GM12878 (cell line): ENCODE measurements at regions not wholly inside any gene's neighbourhood (a gene's known extent, or its start where the extent isn't known, plus 50 kb on each side); places are given as distances from the start of the nearest gene placed in this dataset.

Experiments used
- BCL11A ChIP-seq: IDR thresholded peaks from 2 replicates; pipeline ENCODE4 v1.6.1; 2011; ENCODE audit warnings: low read depth, low read length
- BHLHE40 ChIP-seq, 2 experiments: fragments of 450-650 bp in 1 of 2; IDR thresholded peaks; 2 replicates each; pipeline ENCODE4 v1.6.1; 2011 to 2017; ENCODE audit warnings: low read depth in 2 of 2, borderline replicate concordance in 1 of 2, improper control_type of control experiment in 1 of 2, low read length in 1 of 2, mild to moderate bottlenecking in 1 of 2
- CHD1 ChIP-seq: IDR thresholded peaks from 2 replicates; pipeline ENCODE4 v1.6.1; 2012; ENCODE audit warnings: low read depth, low read length, improper control_type of control experiment
- FOXM1 ChIP-seq: IDR thresholded peaks from 2 replicates; pipeline ENCODE4 v1.6.1; 2012; ENCODE audit warnings: low read depth, mild to moderate bottlenecking, inconsistent platforms, low read length, moderate library complexity
- GATAD2B ChIP-seq: fragments of 450-650 bp; conservative IDR thresholded peaks from 2 replicates; pipeline ENCODE4 v1.6.1; 2017; ENCODE audit warnings: low read depth, mild to moderate bottlenecking, moderate library complexity
- HDAC2 ChIP-seq: fragments of 200-600 bp; sonication (generic); IDR thresholded peaks from 2 replicates; pipeline ENCODE4 v1.6.1; 2017
- IKZF2 ChIP-seq, 2 experiments: fragments of 450-650 bp; IDR thresholded peaks; 2 replicates each; pipeline ENCODE4 v1.6.1; 2017; ENCODE audit warnings: mild to moderate bottlenecking in 2 of 2, moderate library complexity in 2 of 2
- IRF4 ChIP-seq: IDR thresholded peaks from 2 replicates; pipeline ENCODE4 v1.6.1; 2011; ENCODE audit warnings: low read depth, low read length
- MEF2A ChIP-seq: IDR thresholded peaks from 2 replicates; pipeline ENCODE4 v1.6.1; 2011; ENCODE audit warnings: low read depth, mild to moderate bottlenecking, low read length, moderate library complexity; ENCODE audit not compliant: insufficient read depth
- MTA3 ChIP-seq: IDR thresholded peaks from 2 replicates; pipeline ENCODE4 v1.6.1; 2012; ENCODE audit warnings: low read length, inconsistent platforms, borderline replicate concordance
- NFYA ChIP-seq: IDR thresholded peaks from 2 replicates; pipeline ENCODE4 v1.6.1; 2011; ENCODE audit warnings: low read depth, mild to moderate bottlenecking, low read length, improper control_type of control experiment, borderline replicate concordance
- NFYB ChIP-seq: IDR thresholded peaks from 2 replicates; pipeline ENCODE4 v1.6.1; 2011; ENCODE audit warnings: low read depth, mild to moderate bottlenecking, low read length, improper control_type of control experiment, moderate library complexity; ENCODE audit not compliant: insufficient read depth
- NR2C1 ChIP-seq: fragments of 450-650 bp; IDR thresholded peaks from 2 replicates; pipeline ENCODE4 v1.6.1; 2017; ENCODE audit warnings: antibody characterized with exemption, mild to moderate bottlenecking, moderate library complexity
- RFX5 ChIP-seq: IDR thresholded peaks from 2 replicates; pipeline ENCODE4 v1.6.1; 2011; ENCODE audit warnings: low read depth, low read length, improper control_type of control experiment
- SMAD1 ChIP-seq: fragments of 450-650 bp; IDR thresholded peaks from 2 replicates; pipeline ENCODE4 v1.6.1; 2018; ENCODE audit warnings: mild to moderate bottlenecking, low read depth; ENCODE audit not compliant: partially characterized antibody
- SUPT20H ChIP-seq: IDR thresholded peaks from 2 replicates; pipeline ENCODE4 v1.6.1; 2011; ENCODE audit warnings: low read depth, mild to moderate bottlenecking, low read length, moderate library complexity, borderline replicate concordance; ENCODE audit not compliant: control insufficient read depth
- YBX1 ChIP-seq: fragments of 450-650 bp; IDR thresholded peaks from 2 replicates; pipeline ENCODE4 v1.6.1; 2016; ENCODE audit warnings: antibody characterized with exemption
- ZNF24 ChIP-seq: fragments of 450-650 bp; IDR thresholded peaks from 2 replicates; pipeline ENCODE4 v1.6.1; 2017; ENCODE audit warnings: antibody characterized with exemption, mild to moderate bottlenecking
- ZZZ3 ChIP-seq: IDR thresholded peaks from 2 replicates; pipeline ENCODE4 v1.6.1; 2011; ENCODE audit warnings: low read depth; ENCODE audit not compliant: control insufficient read depth, insufficient read length
- TF ChIP-seq, protein P1 (sequence below): fragments of 450-650 bp; conservative IDR thresholded peaks from 2 replicates; pipeline ENCODE4 v1.6.1; 2017; ENCODE audit warnings: mild to moderate bottlenecking, moderate library complexity
- TF ChIP-seq, protein P2 (sequence below): fragments of 450-650 bp; IDR thresholded peaks from 2 replicates; pipeline ENCODE4 v1.6.1; 2017; ENCODE audit warnings: low read depth, mild to moderate bottlenecking, moderate library complexity
- TF ChIP-seq, protein P3 (sequence below): IDR thresholded peaks from 2 replicates; pipeline ENCODE4 v1.6.1; 2011; ENCODE audit warnings: low read depth, mild to moderate bottlenecking, low read length, moderate library complexity, borderline replicate concordance; ENCODE audit errors: extremely low read depth
- TF ChIP-seq, protein P4 (sequence below): IDR thresholded peaks from 2 replicates; pipeline ENCODE4 v1.6.1; 2012; ENCODE audit warnings: low read length, inconsistent platforms

DNA sequence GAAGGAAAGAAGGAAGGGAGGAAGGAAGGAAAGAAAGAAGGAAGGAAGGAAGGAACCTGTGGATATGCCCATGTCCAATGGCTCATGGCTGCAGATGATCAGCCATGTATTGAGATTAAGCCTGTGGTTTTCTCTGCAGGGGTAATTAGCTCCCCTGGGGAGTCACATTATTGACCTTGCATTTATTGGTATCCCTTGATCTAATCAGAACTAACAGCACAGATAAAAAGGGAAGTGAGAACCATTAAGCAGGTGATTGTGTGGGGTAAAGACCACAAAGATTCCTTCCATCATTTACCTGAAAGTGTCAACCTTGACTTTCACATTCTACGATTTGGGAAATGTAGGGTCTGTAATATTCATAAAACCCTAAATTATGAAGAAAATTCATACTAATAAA, 390.7 kb downstream of the BRINP2 start (continued):
- TF ChIP-seq ZZZ3 (no peak), FOXM1 (no peak), BCL11A (peak; percentile 98), MEF2A (no peak), YBX1 (0 out of 2 replicates have a peak, but pooled peaks have one; percentile 46), NFYA (no peak), GATAD2B (peak; percentile 89), ZNF24 (peak; percentile 66), SUPT20H (no peak), NFYB (no peak), MTA3 (no peak), SMAD1 (peak; percentile 46), BHLHE40 (IDR thresholded peaks at IDR 0.05; ENCODE audit: borderline replicate concordance in 1 of 2, low read depth in 2 of 2, low read length in 1 of 2) (peak; percentile 80 to 92), RFX5 (no peak), IRF4 (peak; percentile 67), IKZF2 (IDR thresholded peaks at IDR 0.05) (peak; percentile 92 to 96), HDAC2 (no peak), CHD1 (no peak), NR2C1 (peak; percentile 62; the same call in 1 of the 2 replicates)
- TF ChIP-seq, protein P1, sequence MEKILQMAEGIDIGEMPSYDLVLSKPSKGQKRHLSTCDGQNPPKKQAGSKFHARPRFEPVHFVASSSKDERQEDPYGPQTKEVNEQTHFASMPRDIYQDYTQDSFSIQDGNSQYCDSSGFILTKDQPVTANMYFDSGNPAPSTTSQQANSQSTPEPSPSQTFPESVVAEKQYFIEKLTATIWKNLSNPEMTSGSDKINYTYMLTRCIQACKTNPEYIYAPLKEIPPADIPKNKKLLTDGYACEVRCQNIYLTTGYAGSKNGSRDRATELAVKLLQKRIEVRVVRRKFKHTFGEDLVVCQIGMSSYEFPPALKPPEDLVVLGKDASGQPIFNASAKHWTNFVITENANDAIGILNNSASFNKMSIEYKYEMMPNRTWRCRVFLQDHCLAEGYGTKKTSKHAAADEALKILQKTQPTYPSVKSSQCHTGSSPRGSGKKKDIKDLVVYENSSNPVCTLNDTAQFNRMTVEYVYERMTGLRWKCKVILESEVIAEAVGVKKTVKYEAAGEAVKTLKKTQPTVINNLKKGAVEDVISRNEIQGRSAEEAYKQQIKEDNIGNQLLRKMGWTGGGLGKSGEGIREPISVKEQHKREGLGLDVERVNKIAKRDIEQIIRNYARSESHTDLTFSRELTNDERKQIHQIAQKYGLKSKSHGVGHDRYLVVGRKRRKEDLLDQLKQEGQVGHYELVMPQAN = 0 out of 2 replicates have a peak, but pooled peaks have one; percentile 41
- TF ChIP-seq, protein P2, sequence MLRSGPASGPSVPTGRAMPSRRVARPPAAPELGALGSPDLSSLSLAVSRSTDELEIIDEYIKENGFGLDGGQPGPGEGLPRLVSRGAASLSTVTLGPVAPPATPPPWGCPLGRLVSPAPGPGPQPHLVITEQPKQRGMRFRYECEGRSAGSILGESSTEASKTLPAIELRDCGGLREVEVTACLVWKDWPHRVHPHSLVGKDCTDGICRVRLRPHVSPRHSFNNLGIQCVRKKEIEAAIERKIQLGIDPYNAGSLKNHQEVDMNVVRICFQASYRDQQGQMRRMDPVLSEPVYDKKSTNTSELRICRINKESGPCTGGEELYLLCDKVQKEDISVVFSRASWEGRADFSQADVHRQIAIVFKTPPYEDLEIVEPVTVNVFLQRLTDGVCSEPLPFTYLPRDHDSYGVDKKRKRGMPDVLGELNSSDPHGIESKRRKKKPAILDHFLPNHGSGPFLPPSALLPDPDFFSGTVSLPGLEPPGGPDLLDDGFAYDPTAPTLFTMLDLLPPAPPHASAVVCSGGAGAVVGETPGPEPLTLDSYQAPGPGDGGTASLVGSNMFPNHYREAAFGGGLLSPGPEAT = peak; percentile 88
- TF ChIP-seq, protein P3, sequence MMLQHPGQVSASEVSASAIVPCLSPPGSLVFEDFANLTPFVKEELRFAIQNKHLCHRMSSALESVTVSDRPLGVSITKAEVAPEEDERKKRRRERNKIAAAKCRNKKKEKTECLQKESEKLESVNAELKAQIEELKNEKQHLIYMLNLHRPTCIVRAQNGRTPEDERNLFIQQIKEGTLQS = no peak
- TF ChIP-seq, protein P4, sequence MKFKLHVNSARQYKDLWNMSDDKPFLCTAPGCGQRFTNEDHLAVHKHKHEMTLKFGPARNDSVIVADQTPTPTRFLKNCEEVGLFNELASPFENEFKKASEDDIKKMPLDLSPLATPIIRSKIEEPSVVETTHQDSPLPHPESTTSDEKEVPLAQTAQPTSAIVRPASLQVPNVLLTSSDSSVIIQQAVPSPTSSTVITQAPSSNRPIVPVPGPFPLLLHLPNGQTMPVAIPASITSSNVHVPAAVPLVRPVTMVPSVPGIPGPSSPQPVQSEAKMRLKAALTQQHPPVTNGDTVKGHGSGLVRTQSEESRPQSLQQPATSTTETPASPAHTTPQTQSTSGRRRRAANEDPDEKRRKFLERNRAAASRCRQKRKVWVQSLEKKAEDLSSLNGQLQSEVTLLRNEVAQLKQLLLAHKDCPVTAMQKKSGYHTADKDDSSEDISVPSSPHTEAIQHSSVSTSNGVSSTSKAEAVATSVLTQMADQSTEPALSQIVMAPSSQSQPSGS = no peak
